Activated CD8-positive, alpha-beta T cell treated with anti-CD3 and anti-CD28 coated beads for 36 hours (primary cell): ENCODE measurements at regions not wholly inside any gene's neighbourhood (a gene's known extent, or its start where the extent isn't known, plus 50 kb on each side); places are given as distances from the start of the nearest gene placed in this dataset.
A peak's percentile ranks its signal among the peaks of the same experiment; 100 is the strongest.

Source experiments
- ATAC-seq: fragments of 200-7000 bp; cut with Tn5 transposase; one replicate; pipeline ENCODE4 v1.10.0; 2021; ENCODE audit warnings: mild to moderate bottlenecking, moderate library complexity
- CTCF ChIA-PET: fragments of 350-600 bp; sonication (Branson Sonifier 250); formaldehyde crosslinking; loops from one replicate; lab custom pipeline; 2021; ENCODE audit warnings: antibody characterized with exemption; lab: Charles Lee
- POLR2A ChIA-PET: fragments of 350-600 bp; sonication (Branson Sonifier 250); formaldehyde crosslinking; loops from one replicate; lab custom pipeline; 2021; ENCODE audit warnings: antibody characterized with exemption; lab: Charles Lee
- DNase-seq: peaks from one replicate; pipeline ENCODE4 v3.0.0-alpha.2; 2020
- H3K27ac Mint-ChIP-seq: one replicate; pipeline ENCODE4 v1.8.0; 2021; ENCODE audit warnings: mild to moderate bottlenecking, mixed read lengths
- H3K27me3 Mint-ChIP-seq: one replicate; pipeline ENCODE4 v1.8.0; 2021; ENCODE audit warnings: mixed read lengths
- H3K36me3 Mint-ChIP-seq: one replicate; pipeline ENCODE4 v1.8.0; 2021; ENCODE audit warnings: low read depth, mixed read lengths
- H3K4me1 Mint-ChIP-seq: one replicate; pipeline ENCODE4 v1.8.0; 2021; ENCODE audit warnings: low read depth, mixed read lengths
- H3K4me3 Mint-ChIP-seq: one replicate; pipeline ENCODE4 v1.8.0; 2021; ENCODE audit warnings: mild to moderate bottlenecking, moderate library complexity, mixed read lengths
- H3K9me3 Mint-ChIP-seq: one replicate; pipeline ENCODE4 v1.8.0; 2021; ENCODE audit warnings: mixed read lengths
- CTCF ChIP-seq: fragments of 200-600 bp; IDR thresholded peaks from one replicate; pipeline ENCODE4 v1.8.0; 2022; ENCODE audit warnings: antibody characterized with exemption, mild to moderate bottlenecking
- intact Hi-C: fragments of 100-400 bp; cut with micrococcal nuclease; formaldehyde crosslinking; loops from one replicate; pipeline ENCODE4 v1.10.0; 2022

GRCh38 chr4:35147761-35148160, 1096.6 kb downstream of the ARAP2 start:
- no peak overlapping the region for H3K27ac Mint-ChIP-seq
- CTCF ChIA-PET = interaction anchor here (1.0 kb wide), 1 partner anchor 10 kb away, joined by 3 read pairs; no protein-coding TSS in a partner anchor

GRCh38 chr4:35151816-35152572, 1092.3 kb downstream of the ARAP2 start:
- H3K9me3 Mint-ChIP-seq = peaks cover 5% of the 10 kb centered on the region
- intact Hi-C loops = no loop called here
- no peaks in the 10 kb centered on the region for H3K4me1 Mint-ChIP-seq
- no peak overlapping the region for H3K27ac Mint-ChIP-seq
- ChIA-PET CTCF (no interaction called here), POLR2A (no interaction called here)
- H3K36me3 Mint-ChIP-seq = no peaks in the 10 kb centered on the region
- peak; percentile 14 for DNase-seq
- H3K27me3 Mint-ChIP-seq = no peaks in the 10 kb centered on the region
- no peak overlapping the region for H3K4me3 Mint-ChIP-seq
- no peak for ATAC-seq
- peak; percentile 19 for TF ChIP-seq CTCF

More at GRCh38 chr4:35147761-35148160, 1096.6 kb downstream of the ARAP2 start:
- Mint-ChIP-seq H3K4me3 (no peak overlapping the region), H3K4me1 (no peaks in the 10 kb centered on the region), H3K36me3 (no peaks in the 10 kb centered on the region), H3K27me3 (no peaks in the 10 kb centered on the region), H3K9me3 (peaks cover 10% of the 10 kb centered on the region)
- no peak for DNase-seq
- no peak for ATAC-seq
- intact Hi-C loops = no loop called here
- TF ChIP-seq CTCF = no peak
- POLR2A ChIA-PET = no interaction called here

GRCh38 chr4:35163168-35163567, 1081.1 kb downstream of the ARAP2 start:
- CTCF ChIA-PET = no interaction called here
- no peak overlapping the region for H3K4me3 Mint-ChIP-seq
- no peak for TF ChIP-seq CTCF
- H3K27me3 Mint-ChIP-seq = no peaks in the 10 kb centered on the region
- no peak for ATAC-seq
- H3K27ac Mint-ChIP-seq = no peak overlapping the region
- H3K4me1 Mint-ChIP-seq = no peaks in the 10 kb centered on the region
- no peak for DNase-seq
- H3K36me3 Mint-ChIP-seq = no peaks in the 10 kb centered on the region
- POLR2A ChIA-PET = no interaction called here
- intact Hi-C loops = no loop called here
- H3K9me3 Mint-ChIP-seq = peaks cover 2% of the 10 kb centered on the region

GRCh38 chr4:35164063-35164462, 1080.3 kb downstream of the ARAP2 start:
- CTCF ChIA-PET = no interaction called here
- H3K27me3 Mint-ChIP-seq = no peaks in the 10 kb centered on the region
- ATAC-seq (no peak), DNase-seq (no peak)
- H3K4me3 Mint-ChIP-seq = no peak overlapping the region
- intact Hi-C loops = no loop called here
- H3K4me1 Mint-ChIP-seq = no peaks in the 10 kb centered on the region
- POLR2A ChIA-PET = no interaction called here
- H3K27ac Mint-ChIP-seq = no peak overlapping the region
- TF ChIP-seq CTCF = no peak
- no peaks in the 10 kb centered on the region for H3K36me3 Mint-ChIP-seq
- peaks cover 2% of the 10 kb centered on the region for H3K9me3 Mint-ChIP-seq

- intact Hi-C loops = no loop called here
- no peak for TF ChIP-seq CTCF
- CTCF ChIA-PET = no interaction called here
- H3K36me3 Mint-ChIP-seq = no peaks in the 10 kb centered on the region
- DNase-seq (no peak), ATAC-seq (no peak)
- no peaks in the 10 kb centered on the region for H3K9me3 Mint-ChIP-seq
- no peak overlapping the region for H3K4me3 Mint-ChIP-seq
- H3K27ac Mint-ChIP-seq = no peak overlapping the region
- H3K4me1 Mint-ChIP-seq = no peaks in the 10 kb centered on the region
- no peaks in the 10 kb centered on the region for H3K27me3 Mint-ChIP-seq
- POLR2A ChIA-PET = no interaction called here
Measured at GRCh38 chr4:35166466-35166865, 1077.8 kb downstream of the ARAP2 start.
